NCI-H446 treated with DMSO at 0.1 percent for 48 hours (cell line): ENCODE measurements at regions not wholly inside any gene's neighbourhood (a gene's known extent, or its start where the extent isn't known, plus 50 kb on each side); places are given as distances from the start of the nearest gene placed in this dataset.
A peak's percentile ranks its signal among the peaks of the same experiment; 100 is the strongest.
"Not testable (repeated sequence)": the region's sequence is repeated elsewhere in the genome, so short reads cannot be mapped to it uniquely, and the experiment has no call there.

Source experiments
- DNase-seq: peaks from one replicate; lab custom pipeline; 2025; lab: John Stamatoyannopoulos, UW

DNA sequence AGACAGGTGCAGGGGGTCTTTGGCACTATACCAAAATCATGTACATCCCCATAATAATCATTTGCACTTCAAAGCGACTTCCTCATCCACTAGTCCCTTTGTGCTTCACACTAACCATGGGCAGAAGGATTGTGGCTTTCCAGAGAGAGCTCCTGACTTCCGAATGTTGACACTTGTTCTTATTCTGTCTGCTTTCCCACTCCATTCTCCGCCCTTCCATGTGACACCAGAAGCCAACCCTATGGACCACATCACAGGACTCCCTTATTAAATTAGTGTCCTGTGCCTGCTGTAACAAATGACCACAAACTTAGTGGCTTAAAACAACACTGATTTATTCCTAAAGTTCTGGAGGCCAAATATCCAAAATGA lies 91.6 kb downstream of the CMC2 start:
- DNase-seq = no peak

DNA sequence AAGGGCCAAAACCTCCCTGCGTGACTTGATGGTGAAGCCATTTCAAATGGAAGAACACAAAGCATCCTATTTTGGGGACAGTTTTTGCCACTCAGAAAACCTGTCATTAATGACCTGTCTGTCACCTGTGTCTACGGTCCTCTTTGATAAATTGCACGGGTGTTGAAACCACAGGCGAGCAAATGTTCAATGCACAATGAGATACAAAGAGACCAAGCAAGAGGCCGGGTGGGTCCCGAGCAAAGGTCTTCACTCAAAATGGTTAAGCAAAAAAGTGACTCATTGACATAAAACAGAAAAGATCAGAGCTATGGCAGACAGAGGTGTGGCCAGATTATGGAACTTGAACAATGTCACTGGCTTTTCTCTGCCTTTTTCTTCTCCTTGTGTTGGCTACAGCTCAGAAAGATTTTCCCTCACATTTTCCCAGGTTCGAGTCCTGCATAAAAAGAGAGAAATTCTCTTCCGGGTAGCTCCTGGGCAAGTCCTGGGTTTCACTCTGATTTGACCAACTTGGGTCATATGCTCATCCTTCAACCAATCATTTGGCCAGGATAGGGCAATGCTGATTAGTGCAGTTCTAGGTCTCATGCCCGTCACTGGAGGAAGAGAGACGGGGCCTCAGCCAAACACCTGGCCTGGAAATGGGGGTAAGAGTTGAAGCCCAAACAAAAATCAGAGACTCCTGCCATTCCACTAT lies 92.2 kb downstream of the CMC2 start:
- no peak for DNase-seq

DNA sequence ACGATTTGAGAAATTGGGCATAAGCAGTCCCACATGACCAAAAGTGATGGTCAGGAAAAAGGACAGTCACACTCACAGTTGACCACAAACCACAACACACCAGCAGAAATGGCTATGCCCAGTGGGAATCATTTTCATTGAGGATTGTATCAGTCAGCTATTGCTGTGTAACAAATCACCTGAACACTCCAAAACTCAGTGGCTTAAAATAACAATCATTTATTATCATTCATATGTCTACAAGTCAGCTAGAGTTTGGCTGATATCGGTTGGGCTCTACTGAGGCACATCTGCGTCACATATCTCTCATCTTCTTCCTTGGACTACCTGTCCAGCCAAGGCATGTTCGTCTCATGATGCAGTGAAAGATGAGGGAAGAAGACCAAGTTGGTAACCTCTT lies 93.3 kb downstream of the CMC2 start:
- DNase-seq = no peak

DNA sequence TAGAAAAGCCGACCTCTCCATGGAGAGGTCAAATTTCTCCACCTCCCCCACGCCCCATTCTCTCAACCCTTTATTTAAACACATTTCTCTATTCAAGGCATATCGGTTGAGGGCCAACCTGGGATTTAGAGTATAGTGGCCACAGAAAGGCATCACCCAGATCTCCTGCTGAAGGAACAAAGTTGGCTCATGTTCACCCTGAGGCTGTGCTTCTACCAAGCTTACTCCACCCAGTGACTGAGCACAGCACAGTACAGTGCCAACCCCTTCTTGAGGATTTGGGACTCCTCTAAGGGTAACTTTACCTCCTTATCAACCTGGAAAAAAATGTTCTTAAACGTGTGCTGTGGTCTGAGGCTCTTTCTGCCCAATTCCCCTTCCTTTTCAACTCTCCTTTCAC lies 94.0 kb downstream of the CMC2 start:
- no peak for DNase-seq

DNA sequence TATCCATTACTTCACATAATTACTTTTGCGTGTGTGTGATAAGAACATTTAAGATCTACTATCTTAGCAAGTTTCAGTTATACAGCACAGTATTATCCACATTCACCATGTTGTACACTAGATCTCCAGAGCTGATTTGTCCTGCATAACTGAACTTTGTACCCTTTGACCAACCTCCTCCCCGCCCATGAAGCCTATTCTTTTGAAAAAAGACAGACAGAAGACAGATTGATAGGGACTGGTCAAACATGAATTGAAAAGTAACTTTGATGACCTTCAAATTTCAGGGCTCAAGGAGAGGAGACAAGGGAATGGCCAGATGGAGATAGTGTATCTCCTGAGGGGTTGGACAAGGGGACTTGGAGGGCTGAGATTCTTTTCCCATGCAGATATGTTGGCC lies 96.3 kb downstream of the CMC2 start:
- DNase-seq = no peak

DNA sequence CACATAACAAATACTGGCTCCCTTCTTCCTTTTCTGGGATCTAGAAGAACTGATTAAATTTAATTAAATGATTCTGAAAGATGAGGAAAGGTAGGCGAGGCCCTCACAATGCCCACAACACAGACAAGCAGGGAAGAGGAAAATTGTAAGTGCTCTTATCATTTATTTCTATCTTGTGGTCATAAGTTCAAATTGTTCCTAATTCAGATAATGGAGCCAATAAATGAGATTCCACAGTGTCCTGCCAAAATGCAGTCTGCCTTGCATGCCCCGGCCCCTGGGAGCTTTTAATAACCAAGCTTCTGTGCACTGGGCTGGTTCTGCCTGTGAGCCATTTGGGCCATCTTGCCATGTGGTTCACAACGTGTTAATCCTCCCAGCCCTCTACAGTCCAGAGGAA lies 97.0 kb downstream of the CMC2 start:
- no peak for DNase-seq

DNA sequence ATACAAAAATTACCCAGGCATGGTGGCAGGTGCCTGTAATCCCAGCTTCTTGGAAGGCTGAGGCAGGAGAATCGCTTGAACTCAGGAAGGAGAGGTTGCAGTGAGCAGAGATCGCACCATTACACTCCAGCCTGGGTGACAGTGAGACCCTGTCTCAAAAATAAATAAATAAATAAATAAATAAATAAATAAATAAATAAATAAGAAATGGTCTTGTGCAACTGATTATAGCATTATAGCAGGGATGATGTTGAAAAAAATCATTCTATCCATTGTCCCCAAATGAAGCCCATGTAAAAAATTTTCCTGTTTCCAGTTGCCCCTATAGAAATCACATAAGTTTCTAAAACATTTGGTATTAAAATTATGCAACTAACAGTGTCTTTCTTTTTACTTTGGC lies 100.5 kb downstream of the CMC2 start:
- DNase-seq = not testable (repeated sequence)

DNA sequence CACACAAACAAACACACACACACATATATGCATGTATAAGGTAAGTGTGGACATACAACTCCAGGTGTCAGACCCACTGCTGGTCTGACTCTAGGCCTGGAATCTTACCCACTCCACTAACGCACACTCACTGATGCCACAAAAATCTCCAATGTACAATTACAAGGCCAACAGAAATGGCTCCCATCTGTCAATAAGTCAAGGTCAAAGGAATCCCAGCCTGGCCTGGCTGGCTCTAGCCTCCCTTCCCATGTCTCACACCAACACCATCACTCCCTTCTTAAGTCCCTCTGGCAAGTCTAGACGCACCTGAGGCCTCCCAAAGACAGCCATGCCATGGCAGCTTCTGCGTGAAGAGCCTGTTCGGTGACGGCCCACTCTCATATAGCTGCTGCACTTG lies 99.2 kb upstream of the CDYL2 start:
- no peak for DNase-seq

DNA sequence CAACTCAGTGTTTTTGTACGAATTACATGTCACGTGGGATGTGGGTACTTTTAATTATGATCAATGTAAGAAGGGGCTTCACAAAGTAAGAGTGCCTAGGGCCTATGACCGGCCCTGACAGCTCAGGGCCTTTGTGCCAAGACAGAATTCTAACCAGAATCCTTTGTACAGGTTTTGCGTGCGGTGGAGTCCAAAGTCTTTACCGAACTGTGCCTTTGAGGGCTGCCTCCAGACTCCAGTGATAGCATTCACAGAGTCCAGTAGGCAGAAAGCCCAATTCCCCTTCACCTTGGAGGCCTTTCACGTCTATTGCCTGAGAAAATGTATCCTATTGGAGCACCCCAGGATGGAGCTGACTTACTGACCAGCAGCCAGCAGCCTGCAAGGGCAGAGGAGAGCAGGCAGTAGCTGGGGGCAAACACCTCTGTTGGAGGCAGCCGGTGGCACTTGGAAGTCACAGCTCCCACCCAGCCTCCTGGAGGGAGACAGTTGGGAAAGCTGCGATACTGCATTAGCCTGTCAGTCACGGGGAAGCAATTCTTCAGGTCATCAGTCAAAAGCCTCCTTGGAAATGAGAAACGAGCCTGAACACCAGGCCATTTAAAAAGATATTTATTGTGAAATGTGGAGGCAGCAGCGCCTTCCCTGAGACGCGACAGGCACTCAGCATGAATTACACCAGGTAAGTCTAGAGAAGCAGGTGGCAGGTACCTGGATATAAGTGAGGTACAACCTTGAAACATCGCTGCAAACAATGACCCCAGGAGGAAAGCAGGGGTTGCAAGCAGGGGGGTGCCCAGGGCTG lies 98.1 kb upstream of the CDYL2 start:
- no peak for DNase-seq

DNA sequence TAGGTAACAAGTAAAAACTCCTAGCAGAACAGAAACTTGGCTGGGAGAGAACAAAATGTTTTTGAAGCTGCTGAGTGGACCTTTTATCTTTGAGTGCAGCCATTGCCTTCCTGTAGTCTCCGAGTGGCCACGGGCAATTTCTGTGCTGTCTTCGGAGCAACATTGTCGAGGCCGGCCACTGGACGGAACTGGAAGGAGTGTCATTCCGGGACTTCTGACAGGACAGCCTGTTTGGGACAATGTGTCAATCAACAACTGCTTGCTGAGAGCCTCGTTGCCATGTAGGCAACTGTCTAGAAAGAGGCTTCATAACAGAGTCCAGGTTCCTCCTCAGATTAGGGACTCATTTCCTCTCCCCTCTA lies 96.2 kb upstream of the CDYL2 start:
- DNase-seq = no peak

DNA sequence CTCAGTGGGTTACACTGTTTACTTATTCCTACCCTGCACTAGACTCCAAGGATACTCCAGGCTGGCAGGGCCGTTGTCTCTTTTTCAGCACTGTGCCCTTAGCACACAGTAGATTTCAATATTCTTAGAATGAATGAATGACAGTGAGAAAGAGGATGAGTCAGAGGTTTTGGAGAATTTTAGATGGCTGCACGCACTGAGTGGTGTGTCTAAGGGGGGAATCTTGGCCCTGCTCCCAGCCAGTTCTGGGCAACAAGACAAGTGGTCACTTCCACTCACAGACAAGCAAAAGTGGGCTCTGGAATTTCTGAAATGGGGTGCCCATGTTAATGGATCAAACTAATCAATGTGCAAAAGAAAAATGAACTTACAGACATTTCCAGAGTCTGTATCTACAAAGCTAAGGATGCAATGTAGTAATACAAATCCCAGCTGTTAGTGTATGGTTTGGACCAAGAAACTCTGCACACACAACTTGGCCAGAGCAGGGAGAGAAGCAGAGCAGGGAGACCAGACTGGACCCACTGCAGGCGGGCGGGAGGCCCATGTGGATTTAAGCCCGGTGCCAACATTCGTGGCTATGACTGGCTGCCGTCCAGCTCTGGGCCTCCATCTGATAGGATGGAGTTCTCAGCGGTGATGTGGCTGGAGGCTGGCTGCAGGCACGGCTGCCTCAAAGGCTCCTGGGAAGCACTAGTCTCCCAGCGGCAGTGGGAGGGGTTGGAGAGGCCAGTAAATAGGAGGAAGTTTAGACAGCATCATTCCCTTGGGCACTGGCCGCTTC lies 95.6 kb upstream of the CDYL2 start:
- DNase-seq = peak; percentile 81

DNA sequence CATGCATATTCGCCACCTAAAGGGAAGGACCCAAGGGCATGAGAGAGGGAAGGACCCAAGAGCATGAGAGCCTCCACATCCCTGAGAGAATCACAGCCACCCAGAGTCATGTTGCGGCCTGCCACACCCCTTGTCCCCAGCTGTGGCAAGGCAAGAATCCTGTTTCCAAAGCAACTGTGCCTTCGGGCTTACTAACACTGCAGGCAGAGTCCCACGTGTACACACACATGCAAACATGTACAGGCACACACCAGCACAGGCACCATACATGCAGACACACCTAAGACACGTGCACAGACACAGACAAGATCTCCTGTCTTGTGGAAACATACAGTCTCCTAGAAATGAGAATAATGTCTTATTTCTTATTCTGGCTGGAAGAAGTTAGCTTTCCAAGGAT lies 92.4 kb upstream of the CDYL2 start:
- DNase-seq = no peak

DNA sequence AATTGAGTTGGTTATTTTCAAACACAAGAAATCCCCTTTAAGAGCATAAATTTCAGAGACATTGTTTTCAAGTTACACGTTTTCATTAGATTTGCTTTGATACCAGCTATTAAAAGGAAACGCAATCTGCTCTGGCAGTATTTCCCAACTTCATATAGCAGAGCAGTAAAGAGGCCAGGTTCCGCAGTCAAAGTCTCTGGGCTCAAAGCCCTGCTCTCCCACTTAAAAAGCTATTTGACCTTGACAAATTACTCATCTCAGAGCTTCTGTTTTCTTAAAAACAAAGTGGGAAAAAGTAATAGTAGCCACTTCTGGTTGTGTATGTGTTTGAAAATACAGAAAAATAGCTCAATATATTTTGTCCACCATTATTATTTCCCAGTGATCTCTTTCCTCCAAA lies 89.7 kb upstream of the CDYL2 start:
- no peak for DNase-seq

DNA sequence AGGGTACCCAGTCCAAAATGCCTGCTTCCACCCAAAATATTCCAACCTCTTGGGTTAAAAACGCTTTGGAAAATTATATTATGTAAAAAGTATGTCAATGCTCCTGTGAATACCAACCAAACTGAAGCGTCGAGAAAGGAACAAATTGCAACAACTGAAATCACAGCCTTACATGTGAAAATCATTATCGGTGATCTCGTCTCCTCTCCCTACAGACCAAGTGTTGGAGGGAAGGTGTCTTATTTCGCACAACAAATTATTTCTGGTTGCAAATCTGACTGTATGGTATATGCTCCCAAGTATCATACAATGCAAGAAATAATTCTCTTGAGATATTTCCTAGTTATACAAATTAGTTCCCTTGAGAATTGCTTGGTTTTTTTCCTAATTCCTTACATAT lies 89.3 kb upstream of the CDYL2 start:
- no peak for DNase-seq

DNA sequence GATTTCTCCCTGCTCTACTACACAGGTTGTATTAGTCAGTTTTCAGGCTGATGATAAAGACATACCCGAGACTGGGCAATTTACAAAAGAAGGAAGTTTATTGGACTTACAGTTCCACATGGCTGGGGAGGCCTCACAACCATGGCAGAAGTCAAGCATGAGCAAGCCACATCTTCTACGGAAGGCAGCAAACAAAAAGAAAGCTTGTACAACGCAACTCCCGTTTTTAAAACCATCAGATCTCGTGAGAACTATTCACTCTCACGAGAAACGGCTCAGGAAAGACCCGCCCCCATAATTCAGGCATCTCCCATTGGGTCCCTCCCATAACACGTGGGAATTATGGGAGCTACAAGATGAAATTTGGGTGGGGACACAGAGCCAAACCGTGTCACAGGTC lies 88.0 kb upstream of the CDYL2 start:
- not testable (repeated sequence) for DNase-seq

DNA sequence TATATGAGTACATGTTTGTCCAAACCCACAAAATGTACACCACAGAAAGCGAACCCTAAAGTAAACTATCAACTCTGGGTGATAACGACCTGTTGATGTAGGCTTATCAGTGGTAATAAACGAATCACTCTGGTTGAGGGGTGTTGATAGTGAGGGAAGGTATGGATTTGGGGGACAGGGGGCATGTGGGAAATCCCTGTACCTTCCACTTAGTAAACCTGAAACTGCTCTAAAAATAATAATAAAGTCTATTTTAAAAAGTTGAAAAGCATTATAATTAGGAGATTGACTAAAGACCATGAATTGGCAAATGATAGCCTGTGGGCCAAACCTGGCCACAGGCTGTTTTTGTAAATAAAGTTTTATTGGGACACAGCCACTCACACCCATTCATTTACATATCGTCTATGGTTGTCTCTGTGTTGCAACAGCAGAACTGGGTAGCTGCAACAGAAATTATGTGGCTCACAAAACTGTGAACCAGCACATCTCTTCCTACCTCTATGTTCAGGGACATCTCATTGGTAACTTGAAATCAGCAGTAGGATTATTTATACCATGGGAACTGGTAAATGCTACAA lies 85.5 kb upstream of the CDYL2 start:
- no peak for DNase-seq

DNA sequence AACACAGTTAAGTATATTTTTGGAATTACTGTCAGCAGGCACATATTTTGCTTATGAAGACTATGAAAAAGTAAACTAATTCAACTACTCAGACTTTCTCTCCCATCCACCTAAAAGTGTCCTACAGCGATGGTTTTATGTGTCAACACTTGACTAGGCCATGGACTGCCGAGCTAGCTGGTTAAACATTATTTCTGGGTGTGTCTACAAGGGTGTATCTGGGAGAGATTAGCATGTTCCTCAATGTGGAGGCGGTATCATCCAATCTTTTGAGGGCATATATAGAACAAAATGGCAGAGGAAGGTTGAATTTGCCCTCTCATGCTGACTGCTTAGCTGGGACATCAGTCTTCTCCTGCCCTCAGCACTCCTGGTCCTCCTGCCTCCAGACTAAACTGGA lies 82.7 kb upstream of the CDYL2 start:
- no peak for DNase-seq

DNA sequence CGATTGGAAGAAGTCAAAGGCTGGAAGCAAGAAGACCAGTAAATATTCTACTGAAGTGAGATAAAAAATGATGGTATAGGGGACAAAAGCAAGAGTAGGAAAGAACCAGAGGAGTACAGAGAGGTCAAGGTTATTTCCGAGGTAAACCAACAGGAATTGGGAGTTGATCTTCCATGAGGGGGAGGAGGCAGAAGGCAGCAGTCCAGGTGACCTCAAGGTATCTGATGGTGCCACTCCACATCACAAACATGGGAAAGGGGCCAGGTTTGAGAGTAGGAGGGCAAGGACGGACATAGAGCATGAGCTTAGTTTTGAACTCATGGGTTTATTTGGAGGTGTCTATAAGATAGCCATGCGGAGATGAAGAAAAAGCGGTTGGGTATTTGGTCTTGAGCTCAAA lies 79.4 kb upstream of the CDYL2 start:
- no peak for DNase-seq

DNA sequence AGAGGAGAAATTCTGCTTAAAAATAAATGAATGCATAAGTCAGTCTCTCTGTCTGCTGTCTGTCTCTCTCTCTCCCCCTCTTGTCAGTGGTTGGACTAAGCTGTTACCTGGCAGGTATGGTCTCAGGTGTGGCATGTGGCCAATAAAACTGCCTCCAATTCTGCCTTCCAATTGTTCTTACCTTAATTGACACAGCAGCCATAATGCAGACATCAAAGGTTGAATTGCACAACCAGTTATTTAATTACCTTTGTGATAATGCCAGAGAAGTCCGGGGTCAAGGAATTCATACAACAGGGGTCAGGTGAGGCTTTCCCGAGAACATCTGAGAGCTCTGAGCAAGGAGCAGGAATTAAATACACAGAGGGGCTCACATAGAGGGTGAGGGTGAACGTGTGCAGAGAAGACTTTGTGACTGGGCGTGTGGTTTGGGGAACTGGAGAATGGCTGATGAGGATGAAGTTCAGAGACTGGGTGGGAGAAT lies 78.8 kb upstream of the CDYL2 start:
- DNase-seq = no peak

DNA sequence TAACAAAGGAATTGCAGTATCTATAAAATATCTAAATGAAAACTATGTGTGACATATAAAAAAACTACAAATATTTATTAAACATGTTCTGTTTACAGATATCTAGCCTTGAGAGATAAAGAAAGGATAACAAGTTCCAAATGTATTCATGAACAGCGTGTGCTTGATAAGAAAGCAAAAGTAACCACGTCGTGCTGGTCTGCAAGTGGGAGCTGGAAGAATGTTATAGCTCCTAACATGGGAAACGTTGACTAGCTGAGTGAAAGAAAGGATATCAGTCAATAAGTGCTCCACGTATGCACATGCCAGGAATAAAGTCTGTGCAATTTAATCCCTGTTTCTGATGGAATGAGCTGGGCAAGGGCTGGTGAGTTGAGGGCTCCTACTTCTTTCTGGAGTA lies 71.2 kb upstream of the CDYL2 start:
- no peak for DNase-seq

DNA sequence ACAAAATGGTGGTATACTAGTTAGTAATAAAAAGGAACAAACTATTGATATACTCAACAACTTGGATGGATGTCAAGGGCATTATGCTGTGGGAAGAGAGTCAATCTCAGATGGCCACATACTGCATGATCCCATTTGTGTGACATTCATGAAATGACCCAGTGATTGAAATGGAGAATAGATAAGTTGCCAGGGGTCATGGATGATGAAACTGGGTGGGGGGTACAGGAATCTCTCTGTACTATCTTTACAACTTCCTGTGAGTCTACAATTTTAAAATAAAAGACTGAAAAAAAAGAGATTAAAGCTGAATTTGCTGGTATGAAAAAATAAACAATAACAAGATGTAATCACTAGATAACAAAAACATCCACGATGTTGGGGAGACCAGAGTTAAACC lies 70.5 kb upstream of the CDYL2 start:
- DNase-seq = no peak

DNA sequence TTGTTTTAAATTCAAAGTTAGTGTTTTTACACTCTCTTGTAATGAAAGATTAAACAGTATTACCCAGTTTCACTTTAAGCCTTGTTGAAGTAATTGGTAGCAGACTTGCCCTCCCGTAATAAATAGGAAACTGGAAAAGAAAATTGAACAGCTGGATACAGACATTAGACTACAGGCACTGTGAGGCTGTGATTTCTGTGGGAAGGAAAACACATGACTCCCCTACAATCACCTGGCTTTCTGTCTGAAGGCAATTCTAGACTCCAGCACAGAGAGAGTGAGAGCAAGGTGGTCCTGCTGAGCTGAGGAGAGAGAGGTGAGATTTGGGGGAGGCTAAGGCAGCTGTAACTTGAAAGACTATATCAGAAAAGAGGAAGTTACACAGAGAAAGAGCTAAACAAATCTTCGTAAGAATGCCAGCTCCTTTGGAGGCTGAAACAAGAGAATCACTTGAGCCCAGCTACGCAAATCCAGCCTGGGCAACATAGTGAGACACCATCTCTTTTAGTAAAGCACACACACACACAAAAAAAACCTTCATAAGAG lies 57.8 kb upstream of the CDYL2 start:
- DNase-seq = no peak
